IgD-negative memory B cell (primary cell): ENCODE measurements at regions not wholly inside any gene's neighbourhood (a gene's known extent, or its start where the extent isn't known, plus 50 kb on each side); places are given as distances from the start of the nearest gene placed in this dataset.
A peak's percentile ranks its signal among the peaks of the same experiment; 100 is the strongest.

ENCODE experiments used
- H3K27ac Mint-ChIP-seq, 3 donors: one replicate each; pipeline ENCODE4 v1.8.0; 2020 to 2022; ENCODE audit warnings: mild to moderate bottlenecking in 3 of 3, mixed read lengths in 3 of 3, moderate library complexity in 1 of 3
- H3K27me3 Mint-ChIP-seq: one replicate; pipeline ENCODE4 v1.8.0; 2021; ENCODE audit warnings: mixed read lengths
- H3K36me3 Mint-ChIP-seq: one replicate; pipeline ENCODE4 v1.8.0; 2020; ENCODE audit warnings: mild to moderate bottlenecking, mixed read lengths
- H3K4me1 Mint-ChIP-seq, 3 donors: one replicate each; pipeline ENCODE4 v1.8.0; 2020 to 2022; ENCODE audit warnings: mixed read lengths in 3 of 3, mild to moderate bottlenecking in 1 of 3
- H3K4me3 Mint-ChIP-seq, 4 donors: one replicate each; pipeline ENCODE4 v1.8.0; 2020 to 2022; ENCODE audit warnings: mild to moderate bottlenecking in 4 of 4, mixed read lengths in 4 of 4, moderate library complexity in 3 of 4
- H3K9me3 Mint-ChIP-seq, 3 donors: one replicate each; pipeline ENCODE4 v1.8.0; 2020 to 2021; ENCODE audit warnings: mixed read lengths in 3 of 3, mild to moderate bottlenecking in 1 of 3

DNA sequence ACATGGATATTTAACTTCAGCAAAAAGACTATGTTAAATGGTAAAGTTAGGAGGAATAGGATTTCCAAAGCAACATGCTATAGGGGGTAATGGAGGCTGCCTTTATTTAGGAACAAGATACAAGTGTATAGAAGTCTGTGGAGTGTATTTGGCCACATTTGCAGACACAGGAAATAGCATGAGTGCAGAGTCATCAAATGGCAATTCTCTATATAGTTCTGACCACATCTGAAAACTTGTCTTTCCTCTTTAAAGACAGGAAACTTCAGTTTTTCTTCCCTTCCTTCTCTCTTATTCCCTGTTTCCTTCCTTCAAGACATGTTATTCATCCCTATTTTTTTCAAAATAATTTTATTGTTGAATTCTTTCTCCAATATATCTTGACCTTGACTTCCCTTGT lies 119.3 kb upstream of the PITX2 start:
- peaks cover 0 to 3% (median 0%) of the 10 kb centered on the region in 3 donors for H3K9me3 Mint-ChIP-seq
- no peaks in the 10 kb centered on the region for H3K27me3 Mint-ChIP-seq
- no peaks in the 10 kb centered on the region for H3K36me3 Mint-ChIP-seq
- H3K27ac Mint-ChIP-seq: no peak overlapping the region
- H3K4me1 Mint-ChIP-seq: peaks cover 0 to 1% (median 0%) of the 10 kb centered on the region in 3 donors
- H3K4me3 Mint-ChIP-seq: no peak overlapping the region

DNA sequence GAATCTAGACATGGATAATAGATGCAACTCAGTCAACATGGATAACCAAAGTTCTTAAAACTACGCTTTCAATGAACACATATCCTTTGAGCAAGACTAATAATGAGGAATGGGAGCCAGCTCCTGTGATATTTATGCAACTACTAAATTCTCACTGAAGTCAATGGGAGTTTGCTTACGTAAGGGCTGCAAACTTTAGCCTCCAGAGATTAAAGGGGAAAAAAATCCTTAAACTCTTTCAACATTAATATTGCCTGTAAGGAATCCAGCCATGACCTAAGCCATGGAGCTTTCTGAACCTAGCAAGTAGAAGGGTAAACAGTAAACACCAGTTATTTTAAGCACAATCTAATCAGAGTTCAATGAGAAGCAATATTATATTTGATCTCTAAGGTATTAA lies 125.2 kb upstream of the PITX2 start:
- Mint-ChIP-seq H3K4me1 (peaks cover 0 to 1% (median 0%) of the 10 kb centered on the region in 3 donors), H3K36me3 (no peaks in the 10 kb centered on the region), H3K9me3 (peaks cover 0 to 2% (median 0%) of the 10 kb centered on the region in 3 donors), H3K27me3 (no peaks in the 10 kb centered on the region), H3K4me3 (no peak overlapping the region), H3K27ac (no peak overlapping the region)

GRCh38 chr4:110751183-110751582 lies 128.3 kb upstream of the PITX2 start:
- Mint-ChIP-seq H3K4me1 (no peaks in the 10 kb centered on the region), H3K4me3 (no peak overlapping the region), H3K9me3 (no peaks in the 10 kb centered on the region), H3K36me3 (no peaks in the 10 kb centered on the region), H3K27ac (no peak overlapping the region), H3K27me3 (no peaks in the 10 kb centered on the region)

- Mint-ChIP-seq H3K27ac (no peak overlapping the region), H3K9me3 (peaks cover 0 to 4% (median 0%) of the 10 kb centered on the region in 3 donors), H3K36me3 (no peaks in the 10 kb centered on the region), H3K27me3 (no peaks in the 10 kb centered on the region), H3K4me3 (no peak overlapping the region), H3K4me1 (no peaks in the 10 kb centered on the region)
These were observed 129.1 kb upstream of the PITX2 start for GRCh38 chr4:110751986-110752385.

DNA sequence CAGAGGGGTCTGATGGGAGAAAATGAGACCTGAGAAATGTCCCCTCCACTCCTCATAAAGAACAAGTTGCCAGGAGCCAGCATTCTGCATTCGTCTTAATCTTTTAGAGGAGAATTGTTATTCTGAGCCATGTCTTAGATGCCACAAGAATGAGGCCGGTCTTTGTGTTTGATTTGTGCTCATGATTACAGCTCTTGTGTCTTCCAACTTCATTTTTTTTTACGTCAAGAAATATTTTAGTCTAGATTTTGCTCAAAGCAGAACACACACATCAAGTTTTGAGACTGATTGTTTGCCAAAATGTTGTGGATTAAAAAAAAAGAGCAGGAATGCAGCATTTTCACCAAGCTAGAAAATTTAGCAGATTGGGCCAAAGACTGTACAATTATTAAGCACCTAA lies 130.6 kb upstream of the PITX2 start:
- Mint-ChIP-seq H3K4me3 (no peak overlapping the region), H3K4me1 (no peaks in the 10 kb centered on the region), H3K9me3 (peaks cover 0 to 4% (median 0%) of the 10 kb centered on the region in 3 donors), H3K27ac (peak overlapping the region in 1 of 3 donors; percentile 41), H3K36me3 (no peaks in the 10 kb centered on the region), H3K27me3 (no peaks in the 10 kb centered on the region)

GRCh38 chr4:110754716-110755115 lies 131.8 kb upstream of the PITX2 start:
- peaks cover 0 to 4% (median 0%) of the 10 kb centered on the region in 3 donors for H3K9me3 Mint-ChIP-seq
- no peak overlapping the region for H3K4me3 Mint-ChIP-seq
- no peaks in the 10 kb centered on the region for H3K27me3 Mint-ChIP-seq
- no peaks in the 10 kb centered on the region for H3K36me3 Mint-ChIP-seq
- no peak overlapping the region for H3K27ac Mint-ChIP-seq
- no peaks in the 10 kb centered on the region for H3K4me1 Mint-ChIP-seq

DNA sequence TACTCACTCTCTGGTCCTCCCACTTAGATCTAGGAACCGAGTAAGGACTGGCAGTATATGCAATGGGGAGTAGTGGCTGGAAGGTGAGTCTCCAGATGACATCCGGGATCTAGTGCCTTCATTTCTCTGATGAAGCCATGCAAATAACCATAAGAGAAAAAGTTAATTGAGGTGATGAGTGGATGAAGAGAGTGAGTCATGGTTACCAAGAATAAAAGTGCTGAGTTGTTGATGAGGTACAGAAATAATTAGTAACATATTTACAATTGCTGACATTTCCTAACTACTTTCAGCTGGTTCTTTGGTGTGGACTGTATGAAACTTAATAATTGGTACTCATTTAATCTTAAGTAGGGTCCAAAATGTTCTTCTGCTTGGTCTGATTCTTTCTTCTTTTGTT lies 146.7 kb upstream of the PITX2 start:
- no peaks in the 10 kb centered on the region for H3K4me1 Mint-ChIP-seq
- H3K27ac Mint-ChIP-seq: no peak overlapping the region
- no peaks in the 10 kb centered on the region for H3K36me3 Mint-ChIP-seq
- no peaks in the 10 kb centered on the region for H3K27me3 Mint-ChIP-seq
- peaks cover 0 to 2% (median 0%) of the 10 kb centered on the region in 3 donors for H3K9me3 Mint-ChIP-seq
- no peak overlapping the region for H3K4me3 Mint-ChIP-seq

GRCh38 chr4:110770353-110770752 lies 147.5 kb upstream of the PITX2 start:
- H3K36me3 Mint-ChIP-seq: no peaks in the 10 kb centered on the region
- peaks cover 0 to 2% (median 0%) of the 10 kb centered on the region in 3 donors for H3K9me3 Mint-ChIP-seq
- no peak overlapping the region for H3K4me3 Mint-ChIP-seq
- no peaks in the 10 kb centered on the region for H3K4me1 Mint-ChIP-seq
- no peaks in the 10 kb centered on the region for H3K27me3 Mint-ChIP-seq
- no peak overlapping the region for H3K27ac Mint-ChIP-seq

GRCh38 chr4:110778521-110778920 lies 155.6 kb upstream of the PITX2 start:
- no peak overlapping the region for H3K27ac Mint-ChIP-seq
- no peaks in the 10 kb centered on the region for H3K36me3 Mint-ChIP-seq

GRCh38 chr4:110780538-110780937 lies 157.7 kb upstream of the PITX2 start:
- no peak overlapping the region for H3K27ac Mint-ChIP-seq
- H3K4me3 Mint-ChIP-seq: no peak overlapping the region
- H3K4me1 Mint-ChIP-seq: peaks cover 0 to 1% (median 0%) of the 10 kb centered on the region in 3 donors
- no peaks in the 10 kb centered on the region for H3K36me3 Mint-ChIP-seq
- H3K9me3 Mint-ChIP-seq: peaks cover 0 to 5% (median 0%) of the 10 kb centered on the region in 3 donors
- peaks cover 5% of the 10 kb centered on the region for H3K27me3 Mint-ChIP-seq

More at GRCh38 chr4:110778521-110778920, 155.6 kb upstream of the PITX2 start:
- H3K4me3 Mint-ChIP-seq: no peak overlapping the region
- H3K27me3 Mint-ChIP-seq: peaks cover 3% of the 10 kb centered on the region
- H3K9me3 Mint-ChIP-seq: peaks cover 0 to 5% (median 0%) of the 10 kb centered on the region in 3 donors
- H3K4me1 Mint-ChIP-seq: peaks cover 0 to 1% (median 0%) of the 10 kb centered on the region in 3 donors

DNA sequence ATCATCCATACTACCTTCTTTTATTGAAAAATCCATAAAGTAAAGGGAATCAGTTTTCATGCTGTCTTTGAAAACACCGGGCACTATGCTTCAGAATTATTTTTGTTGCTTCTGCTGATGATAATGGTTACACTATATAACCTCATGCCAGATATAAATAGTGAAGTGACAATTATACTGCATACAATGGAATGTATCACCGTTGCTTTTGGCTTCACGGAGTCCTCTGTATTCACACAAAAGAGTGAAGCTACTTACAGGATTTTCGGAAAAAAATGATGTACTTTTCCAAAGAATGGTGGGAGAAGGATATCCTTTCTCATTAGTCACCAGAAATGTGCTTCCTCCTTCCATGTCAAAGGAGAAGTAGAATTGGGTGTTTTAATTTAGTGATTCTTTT lies 159.1 kb upstream of the PITX2 start:
- H3K27ac Mint-ChIP-seq: no peak overlapping the region
- no peak overlapping the region for H3K4me3 Mint-ChIP-seq
- H3K4me1 Mint-ChIP-seq: peaks cover 0 to 1% (median 0%) of the 10 kb centered on the region in 3 donors
- H3K27me3 Mint-ChIP-seq: peaks cover 7% of the 10 kb centered on the region
- no peaks in the 10 kb centered on the region for H3K36me3 Mint-ChIP-seq
- peaks cover 0 to 5% (median 0%) of the 10 kb centered on the region in 3 donors for H3K9me3 Mint-ChIP-seq

DNA sequence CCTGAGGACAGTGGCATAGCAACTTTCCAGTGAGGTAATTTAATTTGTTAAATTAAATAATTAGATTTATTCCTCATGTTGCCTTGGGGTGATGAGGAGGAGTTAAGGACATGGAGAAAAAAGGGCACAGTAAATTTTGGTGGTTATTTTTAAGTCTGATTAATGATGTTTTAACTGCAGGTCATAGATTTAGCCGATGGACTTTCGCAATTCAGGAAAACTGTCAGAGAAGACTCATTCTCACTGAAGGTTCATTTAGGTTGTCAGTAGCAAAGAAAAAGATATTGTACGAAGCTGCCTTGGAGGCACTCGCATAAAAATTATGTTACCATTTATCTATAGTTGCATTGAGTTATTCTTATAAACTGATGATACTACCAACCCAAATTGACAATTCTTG lies 164.2 kb upstream of the PITX2 start:
- H3K27me3 Mint-ChIP-seq: peaks cover 4% of the 10 kb centered on the region
- peaks cover 0 to 1% (median 0%) of the 10 kb centered on the region in 3 donors for H3K4me1 Mint-ChIP-seq
- H3K4me3 Mint-ChIP-seq: no peak overlapping the region
- H3K36me3 Mint-ChIP-seq: no peaks in the 10 kb centered on the region
- H3K27ac Mint-ChIP-seq: no peak overlapping the region
- H3K9me3 Mint-ChIP-seq: peaks cover 0 to 2% (median 0%) of the 10 kb centered on the region in 3 donors

DNA sequence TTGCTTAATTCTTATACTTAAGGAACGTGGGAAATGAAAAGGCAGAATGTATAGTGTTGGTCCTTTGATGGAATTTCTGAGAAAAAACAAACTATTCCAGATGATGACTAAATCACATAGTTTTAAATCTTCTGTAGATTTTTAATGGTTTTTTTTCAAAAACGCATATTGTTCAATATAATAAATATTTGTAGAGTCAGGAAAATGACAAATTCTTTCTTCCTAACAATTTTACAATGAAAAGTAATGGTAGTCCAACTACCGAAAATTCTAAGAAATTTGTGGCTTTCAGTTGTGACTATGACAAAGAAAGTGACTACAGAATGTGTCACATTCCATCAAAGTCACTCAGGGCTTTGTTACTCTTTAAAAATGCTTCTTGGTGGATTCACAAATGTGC lies 164.8 kb upstream of the PITX2 start:
- peaks cover 0 to 1% (median 0%) of the 10 kb centered on the region in 3 donors for H3K4me1 Mint-ChIP-seq
- H3K4me3 Mint-ChIP-seq: no peak overlapping the region
- peaks cover 4% of the 10 kb centered on the region for H3K27me3 Mint-ChIP-seq
- peaks cover 0 to 2% (median 0%) of the 10 kb centered on the region in 3 donors for H3K9me3 Mint-ChIP-seq
- no peak overlapping the region for H3K27ac Mint-ChIP-seq
- H3K36me3 Mint-ChIP-seq: no peaks in the 10 kb centered on the region

- Mint-ChIP-seq H3K27me3 (peaks cover 4% of the 10 kb centered on the region), H3K36me3 (no peaks in the 10 kb centered on the region), H3K4me1 (no peaks in the 10 kb centered on the region), H3K27ac (no peak overlapping the region), H3K9me3 (peaks cover 0 to 2% (median 0%) of the 10 kb centered on the region in 3 donors), H3K4me3 (no peak overlapping the region)
These were observed 165.4 kb upstream of the PITX2 start for GRCh38 chr4:110788302-110788701.

GRCh38 chr4:110792036-110792435 lies 169.2 kb upstream of the PITX2 start:
- H3K4me3 Mint-ChIP-seq: no peak overlapping the region
- no peaks in the 10 kb centered on the region for H3K4me1 Mint-ChIP-seq
- peaks cover 0 to 2% (median 0%) of the 10 kb centered on the region in 3 donors for H3K9me3 Mint-ChIP-seq
- H3K27ac Mint-ChIP-seq: no peak overlapping the region
- no peaks in the 10 kb centered on the region for H3K36me3 Mint-ChIP-seq
- H3K27me3 Mint-ChIP-seq: no peaks in the 10 kb centered on the region

DNA sequence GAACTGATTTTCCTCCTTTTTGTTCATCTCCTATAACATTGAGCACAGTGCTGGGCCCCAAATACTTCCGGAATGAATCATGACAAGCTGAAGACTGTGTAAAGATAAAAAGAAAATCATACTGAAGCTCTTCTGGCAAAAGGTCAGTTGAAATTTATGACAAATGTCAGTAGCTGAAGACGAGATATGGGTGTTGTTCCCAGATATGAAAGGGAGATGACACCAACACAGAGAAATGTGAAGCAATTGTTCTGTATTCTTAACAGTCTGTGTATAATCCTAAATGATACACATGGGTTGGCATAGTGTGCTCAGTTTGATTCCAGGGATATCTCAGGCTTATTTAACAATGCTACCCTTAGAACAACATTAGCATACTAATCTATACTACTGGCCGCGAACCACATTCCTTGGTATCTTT lies 170.5 kb upstream of the PITX2 start:
- H3K9me3 Mint-ChIP-seq: peaks cover 0 to 2% (median 0%) of the 10 kb centered on the region in 3 donors
- H3K36me3 Mint-ChIP-seq: no peaks in the 10 kb centered on the region
- no peaks in the 10 kb centered on the region for H3K4me1 Mint-ChIP-seq
- no peaks in the 10 kb centered on the region for H3K27me3 Mint-ChIP-seq
- H3K27ac Mint-ChIP-seq: no peak overlapping the region
- H3K4me3 Mint-ChIP-seq: no peak overlapping the region
